ENCODE measurements at regions not wholly inside any gene's neighbourhood (a gene's known extent, or its start where the extent isn't known, plus 50 kb on each side); places are given as distances from the start of the nearest gene placed in this dataset.

DNA sequence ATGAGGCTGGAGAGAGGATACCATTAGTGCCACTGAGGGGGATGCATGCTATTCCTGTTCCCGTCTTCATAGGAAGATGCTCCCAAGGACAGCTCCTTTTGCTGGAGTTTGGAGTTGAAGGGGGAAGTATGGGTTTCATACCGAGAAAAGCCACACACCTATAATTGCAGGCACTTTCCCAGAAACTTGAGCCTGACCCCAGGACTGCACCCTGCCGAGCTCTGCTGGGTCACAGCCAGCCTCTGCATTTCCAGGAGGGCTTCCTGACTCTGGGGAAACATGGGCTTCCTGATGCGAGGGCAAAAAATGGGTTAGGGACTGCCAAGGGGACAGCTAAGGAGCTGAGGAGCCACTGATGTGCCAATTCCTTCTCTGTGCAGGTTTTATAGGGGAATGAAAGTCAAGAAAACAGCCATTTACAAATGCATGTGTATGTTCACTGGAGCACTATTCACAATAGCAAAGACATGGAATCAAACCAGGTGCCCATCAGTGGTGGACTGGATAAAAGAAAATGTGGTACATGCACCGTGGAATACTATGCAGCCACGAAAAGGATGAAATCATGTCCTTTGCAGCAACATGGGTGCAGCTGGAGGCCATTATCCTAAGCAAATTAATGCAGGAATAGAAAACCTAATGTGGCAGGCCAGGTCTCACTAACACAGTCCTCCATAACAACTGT lies 104.5 kb downstream of the ACAA2 start:
- no peak for TF ChIP-seq CTCF (IDR thresholded peaks at IDR 0.05)
- ATAC-seq (ENCODE audit: low FRiP score), result no peak
- no peak for DNase-seq (ENCODE audit: low spot score)

DNA sequence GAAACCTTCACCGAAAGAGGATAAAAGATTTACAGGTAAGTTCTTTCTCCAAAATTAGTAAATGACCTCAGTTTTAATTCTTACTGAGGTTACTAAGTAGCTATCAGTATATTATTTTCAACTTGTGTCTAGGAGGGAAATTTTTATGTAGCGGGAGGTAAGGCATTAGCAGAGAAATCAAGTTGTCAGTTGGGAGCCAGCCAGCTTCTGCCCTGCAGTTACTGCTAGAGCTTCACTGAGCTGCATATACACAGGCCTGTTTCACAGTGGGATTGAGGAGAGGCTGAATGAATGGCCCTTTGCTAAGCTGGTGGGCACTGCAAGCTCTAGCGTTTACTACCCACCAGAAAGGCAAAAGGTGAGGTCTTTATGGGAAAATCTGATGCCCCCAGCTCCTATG lies 105.7 kb downstream of the ACAA2 start:
- ATAC-seq (ENCODE audit: low FRiP score) (no peak), DNase-seq (ENCODE audit: low spot score) (no peak)
- no peak for TF ChIP-seq CTCF (IDR thresholded peaks at IDR 0.05)

- no peak for TF ChIP-seq CTCF (IDR thresholded peaks at IDR 0.05)
- ATAC-seq (ENCODE audit: low FRiP score), result peak; percentile 76
- no peak for DNase-seq (ENCODE audit: low spot score)
These were observed 109.0 kb downstream of the ACAA2 start for GRCh38 chr18:49704334-49704733.

GRCh38 chr18:49701190-49701589 lies 112.1 kb downstream of the ACAA2 start:
- DNase-seq (ENCODE audit: low spot score) (no peak), ATAC-seq (ENCODE audit: low FRiP score) (no peak)
- no peak for TF ChIP-seq CTCF (IDR thresholded peaks at IDR 0.05)

- DNase-seq (ENCODE audit: low spot score), result no peak
- ATAC-seq (ENCODE audit: low FRiP score), result no peak
- no peak for TF ChIP-seq CTCF (IDR thresholded peaks at IDR 0.05)
These were observed 114.0 kb downstream of the ACAA2 start for GRCh38 chr18:49699303-49699702.

DNA sequence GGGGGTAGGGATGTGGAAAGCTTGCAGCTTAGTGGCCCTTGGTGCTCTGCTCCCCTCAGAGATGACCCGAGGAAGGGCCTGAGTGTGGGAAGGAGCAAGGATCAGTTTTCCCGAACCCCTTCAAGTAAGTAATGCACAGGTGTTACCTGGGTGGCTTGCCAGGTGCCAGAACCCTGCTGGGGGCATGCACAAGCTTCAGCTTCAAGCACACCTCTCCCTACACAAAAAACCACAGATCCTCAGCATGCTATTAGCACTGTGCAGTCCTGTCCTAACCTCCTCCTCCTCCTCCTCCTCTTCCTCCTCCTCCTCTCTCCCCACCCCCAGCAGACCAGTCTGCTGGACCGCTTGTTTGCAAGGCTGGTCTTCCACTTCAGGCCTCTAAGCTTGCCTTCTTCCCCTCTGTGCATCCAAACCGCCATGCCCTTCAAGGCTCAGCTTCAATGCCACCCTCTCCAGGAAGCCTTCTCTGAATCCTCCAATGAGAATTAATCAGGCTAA lies 114.8 kb downstream of the ACAA2 start:
- no peak for ATAC-seq (ENCODE audit: low FRiP score)
- TF ChIP-seq CTCF (IDR thresholded peaks at IDR 0.05), result no peak

More for the DNA sequence above, 114.8 kb downstream of the ACAA2 start:
- no peak for DNase-seq (ENCODE audit: low spot score)

Data from omental fat pad (tissue), 3 donors.